ENCODE measurements at regions not wholly inside any gene's neighbourhood (a gene's known extent, or its start where the extent isn't known, plus 50 kb on each side); places are given as distances from the start of the nearest gene placed in this dataset.

DNA sequence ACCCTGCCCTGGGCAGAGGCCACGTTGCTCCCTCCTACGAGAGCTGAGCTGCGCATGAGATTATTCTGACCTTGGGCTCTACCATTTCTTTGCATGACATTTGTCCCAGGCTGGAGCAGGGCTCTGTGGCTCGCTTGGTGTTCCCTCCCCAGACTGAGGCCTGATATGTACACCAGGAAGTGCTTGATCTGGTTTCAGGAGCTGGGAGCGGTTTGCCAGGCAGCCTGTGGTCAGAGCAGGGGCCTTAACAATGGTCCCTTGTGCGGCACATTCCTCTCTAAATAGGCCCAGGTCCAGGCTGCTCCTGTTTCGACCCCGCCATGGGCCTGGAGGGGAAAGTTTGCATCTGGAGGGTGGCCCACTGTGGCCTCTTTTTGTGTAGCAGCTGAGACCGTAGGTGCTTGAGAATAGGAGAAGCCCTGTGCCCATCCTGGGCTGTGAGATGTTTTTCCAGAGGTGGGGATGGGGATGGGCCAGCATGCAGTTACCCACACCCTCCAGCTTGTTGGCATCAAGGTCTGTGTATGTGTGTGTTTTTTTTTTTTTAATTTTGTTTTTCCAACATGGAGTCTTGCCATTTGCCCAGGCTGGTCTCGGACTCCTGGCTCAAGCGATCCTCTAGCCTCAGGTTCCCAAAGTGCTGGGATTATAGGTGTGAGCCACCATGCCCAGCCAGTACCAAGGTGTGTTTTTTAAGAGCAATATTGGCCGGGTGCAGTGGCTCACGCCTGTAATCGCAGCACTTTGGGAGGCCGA, 253.9 kb downstream of the SEC14L1 start:
- DNase-seq (ENCODE audit: low read depth) = no peak

DNA sequence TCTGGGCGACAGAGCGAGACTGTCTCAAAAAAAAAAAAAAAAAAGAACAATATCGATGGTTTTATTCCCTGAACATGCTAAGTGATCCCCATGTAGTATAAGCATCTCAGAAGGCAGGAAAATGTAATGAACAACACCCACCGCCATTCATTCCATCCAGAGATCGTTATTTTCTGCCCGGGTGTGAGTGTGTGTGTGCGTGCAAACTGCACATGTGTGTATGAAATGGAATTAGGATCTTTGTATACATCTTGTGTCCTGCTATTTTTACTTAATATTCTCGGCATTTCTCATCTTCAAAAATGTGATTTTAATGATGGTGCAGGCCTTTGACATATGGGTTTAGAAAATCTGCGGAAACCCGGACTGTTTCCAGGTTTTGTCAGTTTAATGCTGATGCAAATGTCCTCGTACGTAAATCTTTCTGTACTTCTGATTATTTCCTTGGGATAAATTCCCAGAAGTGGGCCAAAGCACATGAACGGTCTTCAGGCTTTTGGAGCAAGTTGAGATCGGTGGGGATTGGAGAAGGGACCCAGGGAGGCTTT, 254.8 kb downstream of the SEC14L1 start:
- DNase-seq (ENCODE audit: low read depth) = no peak

GRCh38 chr17:77396610-77397009, 255.8 kb downstream of the SEC14L1 start:
- no peak for DNase-seq (ENCODE audit: low read depth)

- DNase-seq (ENCODE audit: low read depth) = no peak
Observed at GRCh38 chr17:77398274-77398673, 257.5 kb downstream of the SEC14L1 start.

- DNase-seq (ENCODE audit: low read depth) = no peak
Observed at GRCh38 chr17:77399319-77399957, 258.7 kb downstream of the SEC14L1 start.

GRCh38 chr17:77400445-77400870, 259.7 kb downstream of the SEC14L1 start:
- peak; percentile 79 for DNase-seq (ENCODE audit: low read depth)

DNA sequence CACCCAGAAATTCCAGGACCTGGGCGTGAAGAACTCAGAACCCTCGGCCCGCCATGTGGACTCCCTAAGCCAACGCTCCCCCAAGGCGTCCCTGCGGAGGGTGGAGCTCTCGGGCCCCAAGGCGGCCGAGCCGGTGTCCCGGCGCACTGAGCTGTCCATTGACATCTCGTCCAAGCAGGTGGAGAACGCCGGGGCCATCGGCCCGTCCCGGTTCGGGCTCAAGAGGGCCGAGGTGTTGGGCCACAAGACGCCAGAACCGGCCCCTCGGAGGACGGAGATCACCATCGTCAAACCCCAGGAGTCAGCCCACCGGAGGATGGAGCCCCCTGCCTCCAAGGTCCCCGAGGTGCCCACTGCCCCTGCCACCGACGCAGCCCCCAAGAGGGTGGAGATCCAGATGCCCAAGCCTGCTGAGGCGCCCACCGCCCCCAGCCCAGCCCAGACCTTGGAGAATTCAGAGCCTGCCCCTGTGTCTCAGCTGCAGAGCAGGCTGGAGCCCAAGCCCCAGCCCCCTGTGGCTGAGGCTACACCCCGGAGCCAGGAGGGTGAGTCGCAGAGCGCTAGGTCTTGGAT, 261.5 kb downstream of the SEC14L1 start:
- no peak for DNase-seq (ENCODE audit: low read depth)

DNA sequence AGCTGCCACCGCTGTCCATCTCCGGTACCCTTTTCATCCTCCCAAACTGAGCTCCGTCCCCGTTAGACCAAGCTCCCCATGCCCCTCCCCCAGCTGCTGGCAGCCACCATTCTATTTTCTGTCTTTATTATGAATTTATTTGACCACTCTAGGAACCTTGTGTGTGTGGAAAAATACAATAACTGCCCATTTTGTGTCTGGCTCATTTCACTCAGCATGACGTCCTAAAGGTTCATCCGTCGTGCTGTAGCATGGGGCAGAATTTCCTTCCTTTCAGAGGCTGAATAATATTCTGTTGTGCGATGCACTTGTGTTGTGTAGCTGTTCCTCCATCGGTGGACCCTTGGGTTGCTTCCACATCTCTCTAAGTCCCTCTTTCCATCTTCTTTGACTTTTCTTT, 263.1 kb downstream of the SEC14L1 start:
- no peak for DNase-seq (ENCODE audit: low read depth)

DNA sequence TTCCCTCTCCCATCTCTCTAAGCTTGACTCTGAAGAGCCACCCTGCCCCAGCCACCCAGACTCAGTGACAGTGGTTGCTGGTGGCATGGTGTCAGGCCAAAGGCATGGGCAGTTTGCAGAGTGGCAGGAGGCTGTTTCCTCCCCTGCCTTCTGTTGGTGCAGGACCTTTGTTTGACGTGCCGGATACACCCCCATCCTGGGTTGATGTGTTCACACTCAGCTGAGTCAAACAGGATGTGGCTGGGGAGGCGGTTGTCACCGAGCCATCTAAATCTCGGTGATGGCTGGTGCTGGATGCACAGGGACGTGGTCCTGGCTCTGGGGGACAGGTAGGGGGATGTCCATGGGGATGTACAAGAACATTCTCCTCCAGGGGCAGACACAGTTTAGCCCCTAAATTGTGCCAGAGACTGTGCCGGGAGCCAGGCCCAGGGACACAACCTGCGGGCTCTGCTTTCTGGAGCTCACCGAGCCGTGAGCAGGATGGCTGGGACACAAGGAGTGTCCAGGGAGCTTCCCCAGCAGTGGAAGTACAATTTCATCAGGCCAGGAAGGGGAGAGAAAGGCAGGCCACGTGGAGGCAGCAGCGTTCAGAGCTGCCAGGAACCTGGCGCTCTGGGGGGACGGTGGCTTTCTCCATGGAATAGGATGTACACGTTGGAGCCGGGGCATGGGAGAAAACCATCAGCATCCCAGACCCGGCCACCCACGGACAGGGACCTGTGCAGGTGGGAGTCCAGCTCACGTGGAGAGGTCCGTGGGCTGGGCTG, 264.2 kb downstream of the SEC14L1 start:
- peak; percentile 78 for DNase-seq (ENCODE audit: low read depth)

DNA sequence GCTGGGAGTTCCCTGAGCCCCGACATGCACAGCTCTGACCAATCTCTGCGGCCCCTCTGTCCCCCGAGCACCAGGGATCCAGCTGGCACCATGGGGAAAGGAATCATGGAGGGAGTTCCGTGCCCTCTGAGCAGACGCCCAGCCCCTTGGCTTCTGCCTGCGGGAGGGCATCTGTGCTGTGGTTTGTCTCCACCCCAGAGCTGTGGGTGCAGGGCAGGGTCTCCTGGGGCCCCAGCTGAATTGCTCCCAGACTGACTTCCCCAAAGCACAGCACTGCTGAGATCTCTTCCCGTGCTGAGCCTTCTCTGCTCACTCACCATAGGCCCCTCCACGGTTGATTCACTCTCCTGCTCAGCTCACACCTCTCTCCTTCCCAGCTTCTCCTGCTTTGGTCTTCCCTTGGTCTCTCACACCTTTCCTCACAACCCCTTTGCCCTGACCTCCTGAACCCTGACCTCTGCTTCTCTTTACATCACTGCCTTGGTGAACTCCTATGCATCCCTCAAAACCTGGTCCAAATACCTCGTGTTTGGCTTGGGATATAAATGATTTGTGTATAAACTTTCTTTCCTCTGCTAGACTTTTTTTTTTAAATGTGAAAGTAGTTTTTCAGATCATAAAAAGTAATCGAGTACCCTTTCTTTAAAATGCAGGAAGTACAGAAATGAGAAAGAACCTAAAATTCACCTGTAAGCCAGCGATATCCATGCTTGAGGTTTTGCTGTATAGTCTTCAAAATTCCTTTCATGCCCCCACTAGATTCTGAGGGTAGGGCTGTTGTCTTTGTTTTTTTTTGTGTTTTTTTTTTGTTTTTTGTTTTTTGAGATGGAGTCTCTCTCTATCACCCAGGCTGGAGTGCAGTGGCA, 265.3 kb downstream of the SEC14L1 start:
- DNase-seq (ENCODE audit: low read depth) = no peak

DNA sequence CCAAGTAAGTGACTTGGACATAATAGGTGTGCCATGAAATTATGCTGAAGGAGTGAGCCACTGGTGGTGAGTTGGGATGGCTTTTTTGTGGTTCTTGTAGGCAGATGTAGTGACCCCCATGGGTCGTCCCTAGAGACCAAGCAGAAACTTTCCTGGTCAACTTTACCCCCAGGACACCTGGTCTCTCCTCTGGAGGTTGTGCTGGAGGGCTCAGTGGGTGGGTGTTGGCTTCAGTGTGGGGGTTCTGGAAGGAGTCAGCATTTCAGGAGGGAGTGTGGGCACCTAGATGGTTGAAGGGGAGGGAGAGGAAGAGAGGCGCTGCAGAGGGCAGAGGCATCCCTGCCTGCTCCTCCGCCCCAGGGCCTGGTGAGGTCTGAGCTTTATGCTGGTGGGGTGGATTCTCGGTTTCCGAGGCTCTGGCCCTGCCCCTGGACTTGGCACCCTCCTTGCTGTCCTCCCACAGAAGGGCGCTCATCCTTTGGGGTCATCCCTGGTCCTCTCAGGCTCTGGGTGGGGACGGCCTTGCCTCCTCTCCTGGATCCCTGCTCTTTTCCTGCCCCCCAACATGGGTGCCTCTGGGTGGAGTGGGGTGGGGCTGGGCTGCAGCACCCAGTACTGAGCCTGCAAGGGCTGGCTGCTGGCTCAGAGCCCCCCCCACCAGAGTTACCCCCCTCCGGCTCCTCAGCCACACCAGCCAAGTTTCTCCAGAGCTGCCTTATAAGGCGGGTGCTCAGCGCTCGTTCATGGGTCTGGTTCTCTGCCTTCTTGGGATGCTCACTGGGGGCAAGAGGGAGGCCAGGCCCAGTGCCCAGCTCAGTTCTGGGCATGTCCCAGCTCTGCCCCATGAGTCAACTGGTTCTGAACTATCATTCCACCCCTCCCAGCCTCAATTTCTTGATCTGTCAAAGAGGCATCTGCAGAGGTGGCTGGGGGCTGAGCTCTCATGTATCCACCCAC, 266.8 kb downstream of the SEC14L1 start:
- no peak for DNase-seq (ENCODE audit: low read depth)

- DNase-seq (ENCODE audit: low read depth) = no peak
Observed at GRCh38 chr17:77408284-77408683, 267.5 kb downstream of the SEC14L1 start.

- no peak for DNase-seq (ENCODE audit: low read depth)
Observed at GRCh38 chr17:77409282-77410161, 268.8 kb downstream of the SEC14L1 start.

DNA sequence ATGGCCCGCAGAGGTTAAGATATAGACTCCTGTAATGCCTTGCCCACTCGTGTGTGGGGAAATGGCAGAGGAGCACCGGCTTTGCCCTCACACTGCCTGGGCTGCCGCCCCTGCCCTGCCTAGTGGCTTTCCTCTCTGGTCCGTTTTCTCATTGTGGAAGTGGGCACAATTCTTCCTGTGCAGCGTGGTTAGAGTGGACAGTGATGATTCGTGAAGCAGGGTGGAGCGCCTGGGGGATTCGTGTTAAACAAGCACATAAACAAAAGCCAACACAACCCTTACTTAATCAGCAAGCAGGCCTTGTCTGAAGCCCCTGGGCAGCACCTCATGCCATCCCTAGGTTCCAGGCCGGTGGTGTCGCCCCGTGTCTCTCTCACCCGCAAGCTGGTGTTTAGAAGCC, 269.7 kb downstream of the SEC14L1 start:
- no peak for DNase-seq (ENCODE audit: low read depth)

DNA sequence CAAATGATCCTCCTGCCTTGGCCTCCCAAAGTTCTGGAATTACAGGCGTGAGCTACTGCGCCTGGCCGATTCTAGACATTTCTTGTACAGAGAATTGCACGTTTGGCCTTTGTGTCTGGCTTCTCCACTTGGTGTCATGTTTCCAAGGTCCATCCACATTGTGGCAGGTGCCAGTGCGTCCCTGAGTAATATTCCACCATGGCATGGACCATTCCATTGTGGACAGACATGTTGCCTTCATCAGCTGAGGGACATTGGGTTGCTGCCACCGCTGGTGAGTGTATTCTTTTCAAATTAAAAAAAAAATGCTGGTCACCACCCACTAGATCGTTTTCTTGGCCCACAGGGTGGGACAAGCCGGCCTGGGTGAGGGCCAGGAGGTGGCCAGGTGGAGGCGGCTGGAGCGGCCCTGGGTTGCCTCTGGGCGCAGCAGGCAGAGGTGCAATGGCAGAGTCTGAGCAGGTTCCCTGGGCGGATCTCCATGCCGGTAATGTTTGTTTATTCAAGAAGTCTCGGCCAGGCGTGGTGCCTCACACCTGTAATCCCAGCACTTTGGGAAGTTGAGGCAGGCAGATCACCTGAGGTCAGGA, 274.1 kb downstream of the SEC14L1 start:
- no peak for DNase-seq (ENCODE audit: low read depth)

- DNase-seq (ENCODE audit: low read depth) = no peak
Observed at GRCh38 chr17:77416105-77416713, 275.4 kb downstream of the SEC14L1 start.

DNA sequence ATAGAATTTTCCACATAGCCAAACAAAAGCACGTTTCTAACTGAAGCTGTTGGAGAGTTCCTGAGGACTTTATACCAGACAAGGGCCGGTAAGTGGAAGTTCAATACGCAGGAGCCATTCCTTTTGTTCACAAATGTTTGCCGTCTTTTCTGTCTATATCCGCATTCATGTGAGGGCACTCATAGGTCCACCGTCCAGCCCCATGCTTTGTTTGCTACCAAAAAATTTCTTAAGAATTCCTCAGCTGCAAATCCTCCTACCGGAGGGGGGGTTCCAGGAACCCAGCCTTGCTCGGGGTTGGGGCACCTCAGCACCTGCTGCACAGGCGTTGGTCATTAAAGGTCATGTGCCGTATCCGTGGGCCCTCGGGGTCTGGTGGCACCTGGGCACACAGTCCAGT, 276.8 kb downstream of the SEC14L1 start:
- no peak for DNase-seq (ENCODE audit: low read depth)

- no peak for DNase-seq (ENCODE audit: low read depth)
Observed at GRCh38 chr17:77418609-77419008, 277.8 kb downstream of the SEC14L1 start.
